Osteoblast (primary cell): ENCODE measurements at regions not wholly inside any gene's neighbourhood (a gene's known extent, or its start where the extent isn't known, plus 50 kb on each side); places are given as distances from the start of the nearest gene placed in this dataset.

ENCODE experiments used
- DNase-seq: peaks from one replicate; pipeline ENCODE4 v3.0.0; 2011; ENCODE audit warnings: low spot score, mixed read lengths; ENCODE audit not compliant: insufficient read length; ENCODE audit errors: missing footprints
- H2AFZ ChIP-seq: 2 replicates; pipeline ENCODE4 v1.6.0; 2011; ENCODE audit warnings: mild to moderate bottlenecking, low read length
- H3K27ac ChIP-seq: 2 replicates; pipeline ENCODE4 v1.5.1; 2011; ENCODE audit warnings: mild to moderate bottlenecking, low read depth, low read length, moderate library complexity
- H3K27me3 ChIP-seq: 2 replicates; pipeline ENCODE4 v1.6.0; 2012; ENCODE audit warnings: mild to moderate bottlenecking, control low read depth, inconsistent platforms, low read length, moderate library complexity; ENCODE audit not compliant: insufficient read depth
- H3K36me3 ChIP-seq: 2 replicates; pipeline ENCODE4 v1.5.1; 2011; ENCODE audit warnings: mild to moderate bottlenecking, low read length, control low read depth, moderate library complexity; ENCODE audit not compliant: insufficient read depth
- H3K4me1 ChIP-seq: 2 replicates; pipeline ENCODE4 v1.5.1; 2011; ENCODE audit warnings: mild to moderate bottlenecking, low read length, control low read depth, moderate library complexity; ENCODE audit not compliant: insufficient read depth
- H3K4me2 ChIP-seq: 2 replicates; pipeline ENCODE4 v1.6.0; 2011; ENCODE audit warnings: mild to moderate bottlenecking, low read length; ENCODE audit not compliant: insufficient read depth
- H3K4me3 ChIP-seq: fragments of 200-600 bp; sonication (generic); 3 replicates; pipeline ENCODE4 v1.5.1; 2012; ENCODE audit warnings: mild to moderate bottlenecking, low read length, inconsistent platforms; ENCODE audit not compliant: insufficient read depth
- H3K79me2 ChIP-seq: 2 replicates; pipeline ENCODE4 v1.6.0; 2012; ENCODE audit warnings: mild to moderate bottlenecking, low read length, control low read depth, inconsistent platforms; ENCODE audit not compliant: insufficient read depth
- H3K9me3 ChIP-seq: 2 replicates; pipeline ENCODE4 v1.5.1; 2011; ENCODE audit warnings: low read depth, low read length, control low read depth
- H4K20me1 ChIP-seq: 2 replicates; pipeline ENCODE4 v1.6.0; 2012; ENCODE audit warnings: mild to moderate bottlenecking, low read length, control low read depth; ENCODE audit not compliant: insufficient read depth
- CTCF ChIP-seq: IDR thresholded peaks from 2 replicates; pipeline ENCODE4 v1.5.1; 2011; ENCODE audit warnings: mild to moderate bottlenecking, low read depth, low read length, moderate library complexity; ENCODE audit errors: extremely low read depth

GRCh38 chr1:232393010-232393409 lies 236.9 kb downstream of the SIPA1L2 start:
- Histone ChIP-seq H3K4me1 (no peaks in the 10 kb centered on the region), H3K9me3 (no peaks in the 10 kb centered on the region), H3K79me2 (no peaks in the 10 kb centered on the region), H3K36me3 (no peaks in the 10 kb centered on the region), H3K27me3 (no peaks in the 10 kb centered on the region), H3K27ac (no peak overlapping the region), H2AFZ (no peak overlapping the region), H3K4me2 (no peak overlapping the region), H3K4me3 (no peak overlapping the region), H4K20me1 (no peaks in the 10 kb centered on the region)
- TF ChIP-seq CTCF, result no peak
- peak; percentile 76 for DNase-seq

GRCh38 chr1:232390590-232390989 lies 239.3 kb downstream of the SIPA1L2 start:
- H3K4me2 ChIP-seq, result no peak overlapping the region
- H4K20me1 ChIP-seq, result no peaks in the 10 kb centered on the region
- H3K4me1 ChIP-seq, result no peaks in the 10 kb centered on the region
- no peaks in the 10 kb centered on the region for H3K9me3 ChIP-seq
- H3K36me3 ChIP-seq, result no peaks in the 10 kb centered on the region
- no peak overlapping the region for H3K4me3 ChIP-seq
- no peak overlapping the region for H2AFZ ChIP-seq
- TF ChIP-seq CTCF, result no peak
- no peaks in the 10 kb centered on the region for H3K27me3 ChIP-seq
- H3K27ac ChIP-seq, result no peak overlapping the region
- no peaks in the 10 kb centered on the region for H3K79me2 ChIP-seq
- no peak for DNase-seq

- no peaks in the 10 kb centered on the region for H3K36me3 ChIP-seq
- H4K20me1 ChIP-seq, result no peaks in the 10 kb centered on the region
- H3K4me1 ChIP-seq, result peaks cover 7% of the 10 kb centered on the region
- H3K27ac ChIP-seq, result no peak overlapping the region
- DNase-seq, result no peak
- no peaks in the 10 kb centered on the region for H3K79me2 ChIP-seq
- H3K4me2 ChIP-seq, result no peak overlapping the region
- no peak for TF ChIP-seq CTCF
- no peaks in the 10 kb centered on the region for H3K27me3 ChIP-seq
- no peak overlapping the region for H2AFZ ChIP-seq
- no peak overlapping the region for H3K4me3 ChIP-seq
- H3K9me3 ChIP-seq, result no peaks in the 10 kb centered on the region
Measured at GRCh38 chr1:232389744-232390143, 240.2 kb downstream of the SIPA1L2 start.

GRCh38 chr1:232388363-232388762 lies 241.6 kb downstream of the SIPA1L2 start:
- DNase-seq, result no peak
- Histone ChIP-seq H4K20me1 (no peaks in the 10 kb centered on the region), H3K4me2 (no peak overlapping the region), H3K4me1 (peaks cover 11% of the 10 kb centered on the region), H3K27ac (no peak overlapping the region), H3K9me3 (no peaks in the 10 kb centered on the region), H3K27me3 (no peaks in the 10 kb centered on the region), H2AFZ (no peak overlapping the region), H3K4me3 (no peak overlapping the region), H3K36me3 (no peaks in the 10 kb centered on the region), H3K79me2 (no peaks in the 10 kb centered on the region)
- no peak for TF ChIP-seq CTCF
